ENCODE measurements at regions not wholly inside any gene's neighbourhood (a gene's known extent, or its start where the extent isn't known, plus 50 kb on each side); places are given as distances from the start of the nearest gene placed in this dataset.

DNA sequence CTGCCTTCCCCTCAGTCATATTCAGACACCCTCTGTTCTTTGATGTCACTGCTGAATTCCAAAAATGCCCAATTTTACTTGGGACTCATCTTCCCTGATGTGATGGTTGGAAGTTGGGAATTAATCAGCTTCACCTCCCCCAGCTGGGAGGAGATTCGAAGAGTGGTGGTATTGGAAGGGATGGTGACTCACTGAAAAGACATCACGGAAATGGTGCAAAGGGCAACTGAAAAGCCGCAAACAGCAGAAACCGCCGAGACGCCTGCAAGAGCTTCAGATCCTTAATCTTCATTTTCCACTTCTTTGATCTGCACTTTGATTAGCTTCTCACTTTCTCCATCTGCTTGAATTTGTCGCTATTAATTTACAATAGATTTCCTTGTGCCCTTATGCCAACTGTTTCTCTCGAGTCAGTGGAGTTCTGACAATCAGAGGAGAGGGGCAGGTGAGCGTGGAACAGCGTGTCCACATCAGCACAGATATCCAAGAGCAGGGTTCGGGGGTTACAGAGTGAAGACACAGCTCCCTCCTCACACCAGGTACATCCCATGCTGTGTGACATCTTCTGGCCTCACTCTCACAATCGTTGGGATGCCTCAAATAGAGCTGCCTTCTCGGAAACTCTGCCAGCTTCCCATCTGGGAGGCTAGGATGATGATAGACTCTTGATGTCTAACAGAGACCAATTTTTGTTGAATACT, 325.4 kb downstream of the BRD1 start:
- no peak for DNase-seq
- Mint-ChIP-seq H3K4me3 (no peak overlapping the region), H3K9me3 (peaks cover 24% of the 10 kb centered on the region), H3K36me3 (ENCODE audit: low read depth) (no peaks in the 10 kb centered on the region; the same call in 1 of the 2 replicates), H3K4me1 (ENCODE audit: low read depth) (no peaks in the 10 kb centered on the region), H3K27ac (no peak overlapping the region), H3K27me3 (ENCODE audit: insufficient read depth) (no peaks in the 10 kb centered on the region)
- TF ChIP-seq, protein P1, sequence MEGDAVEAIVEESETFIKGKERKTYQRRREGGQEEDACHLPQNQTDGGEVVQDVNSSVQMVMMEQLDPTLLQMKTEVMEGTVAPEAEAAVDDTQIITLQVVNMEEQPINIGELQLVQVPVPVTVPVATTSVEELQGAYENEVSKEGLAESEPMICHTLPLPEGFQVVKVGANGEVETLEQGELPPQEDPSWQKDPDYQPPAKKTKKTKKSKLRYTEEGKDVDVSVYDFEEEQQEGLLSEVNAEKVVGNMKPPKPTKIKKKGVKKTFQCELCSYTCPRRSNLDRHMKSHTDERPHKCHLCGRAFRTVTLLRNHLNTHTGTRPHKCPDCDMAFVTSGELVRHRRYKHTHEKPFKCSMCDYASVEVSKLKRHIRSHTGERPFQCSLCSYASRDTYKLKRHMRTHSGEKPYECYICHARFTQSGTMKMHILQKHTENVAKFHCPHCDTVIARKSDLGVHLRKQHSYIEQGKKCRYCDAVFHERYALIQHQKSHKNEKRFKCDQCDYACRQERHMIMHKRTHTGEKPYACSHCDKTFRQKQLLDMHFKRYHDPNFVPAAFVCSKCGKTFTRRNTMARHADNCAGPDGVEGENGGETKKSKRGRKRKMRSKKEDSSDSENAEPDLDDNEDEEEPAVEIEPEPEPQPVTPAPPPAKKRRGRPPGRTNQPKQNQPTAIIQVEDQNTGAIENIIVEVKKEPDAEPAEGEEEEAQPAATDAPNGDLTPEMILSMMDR (IDR thresholded peaks at IDR 0.05): no peak

DNA sequence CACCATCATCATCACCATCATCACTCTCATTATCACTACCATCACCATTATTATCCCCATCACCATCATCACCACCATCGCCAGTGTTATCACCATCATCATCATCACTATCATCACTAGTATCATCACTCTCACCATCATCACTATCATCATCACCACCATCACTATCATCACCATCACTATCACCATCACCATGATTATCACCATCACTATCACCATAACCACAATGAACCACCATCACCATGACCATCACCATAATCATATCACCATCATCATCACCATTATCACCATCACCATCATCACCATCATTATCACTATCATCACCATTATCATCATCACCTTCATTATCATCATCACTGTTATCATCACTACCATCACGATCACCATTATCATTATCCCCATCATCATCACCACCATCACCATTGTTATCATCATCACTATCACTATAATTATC, 326.7 kb downstream of the BRD1 start:
- Mint-ChIP-seq H3K4me3 (no peak overlapping the region), H3K27me3 (ENCODE audit: insufficient read depth) (no peaks in the 10 kb centered on the region), H3K27ac (no peak overlapping the region), H3K4me1 (ENCODE audit: low read depth) (no peaks in the 10 kb centered on the region), H3K9me3 (peaks cover 19% of the 10 kb centered on the region), H3K36me3 (ENCODE audit: low read depth) (no peaks in the 10 kb centered on the region; the same call in 1 of the 2 replicates)
- no peak for DNase-seq
- TF ChIP-seq, protein P1 (IDR thresholded peaks at IDR 0.05): no peak

DNA sequence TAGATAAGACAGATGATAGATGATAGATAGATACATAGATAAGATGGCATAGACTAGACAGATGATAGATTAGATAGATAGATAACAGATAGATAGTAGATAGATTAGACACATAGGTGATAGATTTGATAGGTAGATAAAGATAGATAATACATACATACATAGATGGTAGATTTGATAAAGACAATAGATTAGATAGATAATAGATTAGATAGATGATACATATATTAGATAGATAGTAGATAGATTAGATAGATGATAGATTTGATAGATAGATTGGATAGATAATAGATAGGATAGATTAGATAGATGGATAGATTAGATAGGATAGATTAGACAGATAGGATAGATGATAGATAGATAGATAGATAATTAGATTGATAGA, 327.6 kb downstream of the BRD1 start:
- H3K27ac Mint-ChIP-seq: no peak overlapping the region
- no peaks in the 10 kb centered on the region for H3K27me3 Mint-ChIP-seq (ENCODE audit: insufficient read depth)
- no peak for DNase-seq
- TF ChIP-seq, protein P1 (IDR thresholded peaks at IDR 0.05): no peak
- no peak overlapping the region for H3K4me3 Mint-ChIP-seq
- H3K4me1 Mint-ChIP-seq (ENCODE audit: low read depth): no peaks in the 10 kb centered on the region
- H3K9me3 Mint-ChIP-seq: peaks cover 25% of the 10 kb centered on the region
- H3K36me3 Mint-ChIP-seq (ENCODE audit: low read depth): no peaks in the 10 kb centered on the region; the same call in 1 of the 2 replicates

DNA sequence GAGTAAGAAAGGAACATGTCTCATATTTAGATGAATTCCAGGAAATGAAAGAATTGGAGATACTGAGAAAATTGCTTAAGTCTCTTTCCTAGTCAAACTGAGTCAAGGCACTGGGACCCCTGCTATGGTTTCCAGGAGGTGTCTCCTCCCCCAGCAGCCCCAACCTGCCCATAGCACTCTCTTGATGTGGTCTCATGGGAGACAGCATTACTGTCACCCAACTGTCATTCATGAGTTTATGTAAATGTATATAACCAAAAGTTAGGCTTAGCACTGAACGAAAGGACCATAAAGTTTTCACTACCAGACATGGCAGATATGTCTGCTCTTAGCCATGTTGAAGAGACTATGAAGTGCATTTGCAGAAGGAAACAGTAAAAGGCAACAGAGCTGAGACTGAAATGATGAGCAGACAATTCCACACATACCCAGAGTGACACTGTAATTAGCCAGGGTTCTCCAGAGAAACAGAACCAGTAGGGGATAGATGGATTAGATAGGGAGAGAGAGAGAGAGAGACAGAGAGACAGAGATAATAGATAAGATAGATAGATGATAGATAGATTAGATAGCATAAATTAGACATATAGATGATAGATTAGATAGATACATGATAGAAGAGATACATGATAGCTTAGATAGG, 328.1 kb downstream of the BRD1 start:
- H3K27me3 Mint-ChIP-seq (ENCODE audit: insufficient read depth): no peaks in the 10 kb centered on the region
- TF ChIP-seq, protein P1 (IDR thresholded peaks at IDR 0.05): no peak
- H3K9me3 Mint-ChIP-seq: peaks cover 31% of the 10 kb centered on the region
- no peak overlapping the region for H3K4me3 Mint-ChIP-seq
- H3K36me3 Mint-ChIP-seq (ENCODE audit: low read depth): no peaks in the 10 kb centered on the region; the same call in 1 of the 2 replicates
- H3K27ac Mint-ChIP-seq: no peak overlapping the region
- H3K4me1 Mint-ChIP-seq (ENCODE audit: low read depth): no peaks in the 10 kb centered on the region
- no peak for DNase-seq

DNA sequence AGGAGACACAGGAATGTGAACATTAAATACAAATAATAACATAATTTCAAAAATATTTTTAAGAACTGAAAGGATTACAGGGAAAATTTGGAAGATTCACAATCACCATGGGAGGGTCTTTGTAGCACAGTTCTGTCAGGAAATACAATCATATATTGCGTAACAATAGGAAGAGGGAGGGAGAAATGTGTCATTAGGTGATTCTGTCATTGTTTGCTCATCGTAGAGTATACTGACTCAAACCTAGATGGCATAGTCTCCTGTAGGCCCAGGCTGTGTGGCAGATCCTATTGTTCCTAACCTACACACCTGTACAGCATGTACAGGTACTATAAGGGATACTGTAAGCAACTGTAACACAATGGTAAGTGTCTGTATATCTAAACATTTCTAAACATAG, 330.4 kb downstream of the BRD1 start:
- Mint-ChIP-seq H3K27ac (no peak overlapping the region), H3K4me1 (ENCODE audit: low read depth) (no peaks in the 10 kb centered on the region), H3K27me3 (ENCODE audit: insufficient read depth) (no peaks in the 10 kb centered on the region), H3K36me3 (ENCODE audit: low read depth) (peaks cover 6% of the 10 kb centered on the region), H3K9me3 (peaks cover 37% of the 10 kb centered on the region), H3K4me3 (no peak overlapping the region)
- no peak for DNase-seq
- TF ChIP-seq, protein P1 (IDR thresholded peaks at IDR 0.05): no peak
